Panc1 (cell line): ENCODE measurements at regions not wholly inside any gene's neighbourhood (a gene's known extent, or its start where the extent isn't known, plus 50 kb on each side); places are given as distances from the start of the nearest gene placed in this dataset.

Experiments used
- ATAC-seq: fragments of 200-7000 bp; cut with Tn5 transposase; 2 replicates; pipeline ENCODE4 v1.9.1; 2020; ENCODE audit warnings: mild to moderate bottlenecking, moderate library complexity
- BruUV-seq: library from RNA; stranded (reverse); fragments of 400-500 nt; replicated peaks from 2 replicates; lab custom pipeline; 2021; lab: Mats Ljungman, UMichigan
- CTCF ChIA-PET: fragments of 300-600 bp; sonication (Branson Sonifier 250); formaldehyde crosslinking; loops from one replicate; lab custom pipeline; 2022; ENCODE audit warnings: antibody characterized with exemption; lab: Charles Lee
- POLR2A ChIA-PET: fragments of 300-600 bp; sonication (Branson Sonifier 250); formaldehyde crosslinking; loops from one replicate; lab custom pipeline; 2022; ENCODE audit warnings: antibody characterized with exemption; lab: Charles Lee
- DNase-seq: peaks from one replicate; pipeline ENCODE4 v3.0.0-alpha.2; 2010; ENCODE audit warnings: low read depth, low spot score
- H3K27ac ChIP-seq: 2 replicates; pipeline ENCODE4 v1.5.1; 2011; ENCODE audit warnings: mild to moderate bottlenecking, low read length, inconsistent platforms
- H3K27me3 ChIP-seq: fragments of 200-500 bp; sonication (Bioruptor generic); 2 replicates; pipeline ENCODE4 v1.6.0; 2014; ENCODE audit warnings: low read length, inconsistent platforms; ENCODE audit not compliant: control insufficient read depth, insufficient read depth
- H3K36me3 ChIP-seq: fragments of 200-500 bp; sonication (Bioruptor generic); 2 replicates; pipeline ENCODE4 v1.5.1; 2014; ENCODE audit warnings: inconsistent platforms, mild to moderate bottlenecking, low read length, moderate library complexity; ENCODE audit not compliant: control insufficient read depth, insufficient read depth
- H3K4me1 ChIP-seq: 2 replicates; pipeline ENCODE4 v1.5.1; 2011; ENCODE audit warnings: inconsistent platforms, mild to moderate bottlenecking, low read length, moderate library complexity; ENCODE audit not compliant: control insufficient read depth, insufficient read depth
- H3K4me3 ChIP-seq, 2 experiments: 2 replicates each; pipeline ENCODE4 v1.5.1; 2011 to 2012; ENCODE audit warnings: low read depth in 2 of 2, low read length in 2 of 2, mild to moderate bottlenecking in 2 of 2, inconsistent platforms in 1 of 2, moderate library complexity in 1 of 2
- H3K9me3 ChIP-seq: fragments of 200-500 bp; sonication (Bioruptor generic); 2 replicates; pipeline ENCODE4 v1.5.1; 2014; ENCODE audit warnings: low read depth, mild to moderate bottlenecking, inconsistent platforms, low read length, moderate library complexity; ENCODE audit not compliant: control insufficient read depth, insufficient read depth
- CTCF ChIP-seq: fragments of 450-650 bp; IDR thresholded peaks from 2 replicates; pipeline ENCODE4 v1.5.1; 2017; ENCODE audit warnings: mild to moderate bottlenecking
- POLR2AphosphoS5 ChIP-seq: IDR thresholded peaks from 2 replicates; pipeline ENCODE4 v1.6.1; 2012; ENCODE audit warnings: mild to moderate bottlenecking, low read depth, low read length, moderate library complexity
- REST ChIP-seq, 2 experiments: IDR thresholded peaks; 2 replicates each; pipeline ENCODE4 v1.6.1; 2011 to 2012; ENCODE audit warnings: low read depth in 2 of 2, control low read depth in 1 of 2, low read length in 1 of 2, mild to moderate bottlenecking in 1 of 2, moderate library complexity in 1 of 2; ENCODE audit not compliant: insufficient read depth in 1 of 2
- SIN3A ChIP-seq: IDR thresholded peaks from 2 replicates; pipeline ENCODE4 v1.6.1; 2012; ENCODE audit warnings: low read depth, mild to moderate bottlenecking, low read length, moderate library complexity, borderline replicate concordance; ENCODE audit not compliant: insufficient read depth
- TCF7L2 ChIP-seq: IDR thresholded peaks from 2 replicates; pipeline ENCODE4 v1.6.1; 2011; ENCODE audit warnings: mild to moderate bottlenecking, low read depth, low read length, inconsistent platforms
- in situ Hi-C: cut with HindIII; loops from 2 replicates; pipeline ENCODE4 v1.10.0; 2016; ENCODE audit warnings: low sequenced_read_pairs, low pct_unique_long_range_greater_than_20kb
- intact Hi-C: fragments of 100-400 bp; cut with micrococcal nuclease; formaldehyde crosslinking; loops from one replicate; pipeline ENCODE4 v1.10.0; 2022; ENCODE audit not compliant: unreplicated experiment

- no peak overlapping the region for H3K27ac ChIP-seq
- in situ Hi-C loops, result no loop called here
- H3K4me3 ChIP-seq, result no peak overlapping the region
- H3K4me1 ChIP-seq, result no peaks in the 10 kb centered on the region
- no TSS peak for BruUV-seq
- TF ChIP-seq SIN3A, result no peak
- TF ChIP-seq POLR2AphosphoS5, result no peak
- TF ChIP-seq REST (IDR thresholded peaks at IDR 0.05; ENCODE audit: insufficient read depth in 1 of 2, low read depth in 2 of 2, low read length in 1 of 2), result no peak
- H3K9me3 ChIP-seq, result no peaks in the 10 kb centered on the region
- ChIA-PET POLR2A (no interaction called here), CTCF (no interaction called here)
- DNase-seq (no peak), ATAC-seq (no peak)
- H3K27me3 ChIP-seq, result no peaks in the 10 kb centered on the region
- no peaks in the 10 kb centered on the region for H3K36me3 ChIP-seq
- intact Hi-C loops, result no loop called here
These were observed 201.2 kb upstream of the NSMCE3 start for GRCh38 chr15:29470794-29471193.

- H3K9me3 ChIP-seq, result no peaks in the 10 kb centered on the region
- no peak overlapping the region for H3K27ac ChIP-seq
- no peaks in the 10 kb centered on the region for H3K4me1 ChIP-seq
- intact Hi-C loops (no loop called here), in situ Hi-C loops (no loop called here)
- no peak for DNase-seq
- no TSS peak for BruUV-seq
- H3K36me3 ChIP-seq, result no peaks in the 10 kb centered on the region
- ChIA-PET CTCF (no interaction called here), POLR2A (no interaction called here)
- TF ChIP-seq TCF7L2 (no peak), POLR2AphosphoS5 (no peak), CTCF (no peak), REST (IDR thresholded peaks at IDR 0.05; ENCODE audit: insufficient read depth in 1 of 2, low read depth in 2 of 2, low read length in 1 of 2) (no peak), SIN3A (no peak)
- H3K27me3 ChIP-seq, result no peaks in the 10 kb centered on the region
- ATAC-seq, result no peak
- no peak overlapping the region for H3K4me3 ChIP-seq
These were observed 200.7 kb upstream of the NSMCE3 start for GRCh38 chr15:29470311-29470710.
